HG03175 (cell line): ENCODE measurements at regions not wholly inside any gene's neighbourhood (a gene's known extent, or its start where the extent isn't known, plus 50 kb on each side); places are given as distances from the start of the nearest gene placed in this dataset.
"Not testable (repeated sequence)": the region's sequence is repeated elsewhere in the genome, so short reads cannot be mapped to it uniquely, and the experiment has no call there.

Experiments
- ATAC-seq: cut with Tn5 transposase; IDR thresholded peaks from one replicate; pipeline ENCODE4 v1.9.1; 2021; ENCODE audit warnings: mild to moderate bottlenecking, moderate library complexity; ENCODE audit not compliant: unreplicated experiment

DNA sequence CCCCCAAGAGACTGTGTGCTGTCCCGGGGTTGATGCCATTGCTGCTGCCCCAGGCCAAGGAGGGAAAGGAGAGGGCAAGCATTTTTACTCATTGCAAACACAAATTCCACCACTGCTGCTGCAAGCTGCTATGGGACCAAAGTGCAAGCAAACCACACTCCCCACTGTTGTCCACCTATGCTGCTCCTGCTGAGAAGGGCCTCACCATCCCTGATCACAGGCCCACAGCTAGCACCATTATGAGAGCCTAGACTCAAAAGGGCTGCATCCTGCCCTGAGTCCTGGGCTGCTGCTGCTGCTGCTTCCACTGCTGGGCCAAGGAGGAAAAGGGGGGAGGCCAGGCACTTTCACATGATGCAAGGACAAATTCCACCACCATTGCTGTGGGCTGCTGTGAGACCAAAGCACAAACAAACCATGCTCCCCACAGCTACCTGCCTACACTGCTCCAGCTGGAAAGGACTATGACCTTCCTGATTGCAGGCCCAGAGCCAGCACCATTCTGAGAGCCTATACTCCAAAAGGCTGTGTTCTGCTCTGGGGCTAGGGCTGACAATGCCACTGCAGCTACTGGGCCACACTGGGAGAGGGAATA lies 218.2 kb upstream of the ZCCHC13 start:
- ATAC-seq = no peak

DNA sequence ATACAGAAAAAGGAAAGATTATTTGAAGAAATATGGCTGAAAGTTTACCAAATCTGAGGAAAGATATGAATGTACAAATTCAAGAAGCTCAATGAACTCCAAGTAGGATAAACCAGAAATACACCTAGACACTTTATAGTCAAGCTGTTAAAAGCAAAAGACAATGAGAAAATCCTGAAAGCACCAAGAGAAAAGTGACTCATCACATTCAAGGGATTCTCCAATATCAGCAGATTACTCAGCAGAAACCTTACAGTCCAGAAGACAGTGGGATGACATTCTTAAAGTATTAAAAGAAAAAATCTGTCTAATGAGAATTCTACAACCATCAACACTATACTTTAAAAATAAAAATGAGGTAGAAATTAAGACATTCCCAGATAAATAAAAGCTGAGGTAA lies 223.8 kb upstream of the ZCCHC13 start:
- no peak for ATAC-seq

- no peak for ATAC-seq
These were observed 213.4 kb upstream of the XIST start for GRCh38 chrX:74065831-74066390.

GRCh38 chrX:74063426-74064155 lies 211.1 kb upstream of the XIST start:
- no peak for ATAC-seq

DNA sequence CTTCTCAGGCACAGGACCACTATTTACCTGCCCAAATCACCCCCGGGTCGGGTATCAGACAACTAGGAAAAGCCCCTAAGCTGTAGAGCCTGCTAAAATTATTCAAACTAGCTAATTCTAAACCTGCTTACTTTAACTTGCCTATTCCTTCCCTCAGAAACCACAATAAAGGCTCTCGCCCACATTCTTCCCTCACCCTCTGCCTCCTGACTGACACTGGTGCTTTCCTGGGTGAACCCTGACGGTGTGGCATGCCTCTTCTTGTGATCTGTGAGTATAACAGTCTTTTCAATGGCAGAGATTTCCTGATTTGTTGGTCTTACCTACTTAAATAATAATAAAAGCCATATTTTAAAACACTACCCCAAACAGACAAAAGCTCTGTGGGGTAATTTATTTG lies 209.4 kb upstream of the XIST start:
- no peak for ATAC-seq

DNA sequence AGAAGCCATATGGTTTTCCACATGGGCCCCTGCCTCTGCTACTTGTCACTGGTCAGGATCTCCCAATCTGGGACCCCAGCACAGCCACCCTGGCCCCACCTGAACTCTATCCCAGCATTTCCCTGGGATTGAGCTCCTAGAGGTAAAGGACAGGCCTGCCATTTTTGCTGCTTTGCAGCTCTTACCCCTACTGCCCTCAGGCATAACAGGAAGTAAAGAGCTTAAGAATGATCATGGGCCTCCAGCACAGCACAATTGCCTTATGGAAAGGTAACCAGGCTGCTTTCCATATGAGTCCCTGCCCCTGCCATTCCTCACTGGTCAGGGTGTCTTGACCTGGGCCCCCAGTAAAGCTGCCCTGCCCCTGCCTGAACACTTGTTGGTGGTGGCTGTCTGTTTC lies 196.6 kb upstream of the XIST start:
- no peak for ATAC-seq

DNA sequence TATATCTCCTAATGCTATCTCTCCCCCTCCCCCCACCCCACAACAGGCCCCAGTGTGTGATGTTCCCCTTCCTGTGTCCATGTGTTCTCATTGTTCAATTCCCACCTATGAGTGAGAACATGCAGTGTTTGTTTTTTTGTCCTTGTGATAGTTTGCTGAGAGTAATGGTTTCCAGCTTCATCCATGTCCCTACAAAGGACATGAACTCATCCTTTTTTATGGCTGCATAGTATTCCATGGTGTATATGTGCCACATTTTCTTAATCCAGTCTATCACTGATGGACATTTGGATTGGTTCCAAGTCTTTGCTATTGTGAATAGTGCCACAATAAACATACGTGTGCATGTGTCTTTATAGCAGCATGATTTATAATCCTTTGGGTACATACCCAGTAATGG lies 181.6 kb upstream of the XIST start:
- not testable (repeated sequence) for ATAC-seq

DNA sequence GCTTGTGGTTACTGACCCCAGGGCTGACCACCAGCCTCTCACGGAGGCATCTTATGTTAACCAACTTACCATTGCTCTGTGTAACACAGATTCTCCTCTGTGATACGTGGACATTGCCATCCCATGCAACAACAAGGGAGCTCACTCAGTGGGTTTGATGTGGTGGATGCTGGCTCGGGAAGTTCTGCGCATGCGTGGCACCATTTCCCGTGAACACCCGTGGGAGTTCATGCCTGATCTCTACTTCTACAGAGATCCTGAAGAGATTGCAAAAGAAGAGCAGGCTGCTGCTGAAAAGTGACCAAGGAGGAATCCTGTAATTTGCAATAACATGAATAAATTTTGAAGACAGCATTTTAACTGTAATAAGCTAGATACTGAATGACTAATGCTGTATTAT lies 179.0 kb upstream of the XIST start:
- ATAC-seq = not testable (repeated sequence)

- ATAC-seq = not testable (repeated sequence)
These were observed 178.3 kb upstream of the XIST start for GRCh38 chrX:74030766-74031165.

- ATAC-seq = not testable (repeated sequence)
These were observed 172.6 kb upstream of the XIST start for GRCh38 chrX:74025145-74025544.

- ATAC-seq = no peak
These were observed 170.7 kb upstream of the XIST start for GRCh38 chrX:74023203-74023602.

DNA sequence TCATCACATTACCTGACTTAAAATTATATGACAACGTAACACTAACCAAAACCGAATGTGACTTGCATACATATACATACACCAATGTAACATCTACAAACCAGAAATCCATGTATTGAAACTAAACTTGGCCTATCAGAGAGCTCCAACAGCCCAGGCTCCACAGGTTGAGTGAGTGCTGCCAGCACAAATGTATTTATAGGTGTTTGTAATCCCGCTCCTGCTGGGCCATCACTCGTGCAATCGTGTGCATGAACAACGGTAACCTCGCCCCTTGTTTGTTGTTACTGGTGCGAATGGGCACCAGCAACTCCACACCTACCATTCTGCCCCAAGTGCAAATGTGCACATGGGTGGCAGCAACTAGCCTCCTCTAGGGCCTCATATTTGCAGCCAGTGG lies 165.7 kb upstream of the XIST start:
- no peak for ATAC-seq

GRCh38 chrX:74015379-74016019 lies 163.0 kb upstream of the XIST start:
- ATAC-seq = peak; percentile 83

DNA sequence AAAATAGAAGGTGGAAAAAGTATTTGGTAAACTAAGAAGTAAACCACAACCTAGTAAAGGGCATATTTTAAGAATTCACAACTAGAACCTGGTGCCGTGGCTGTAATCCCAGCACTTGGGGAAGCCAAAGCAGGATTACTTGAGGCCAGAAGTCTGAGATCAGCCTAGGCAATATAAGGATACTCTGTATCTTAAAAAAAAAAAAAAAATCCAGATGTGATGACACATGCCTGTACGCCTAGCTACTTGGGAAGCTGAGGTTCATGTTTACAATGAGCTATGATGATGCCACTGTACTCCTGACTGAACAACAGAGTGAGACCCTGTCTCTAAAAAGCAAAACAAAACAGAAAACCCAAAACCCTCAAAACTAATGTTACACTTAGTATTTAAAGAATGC lies 156.5 kb upstream of the XIST start:
- ATAC-seq = no peak

DNA sequence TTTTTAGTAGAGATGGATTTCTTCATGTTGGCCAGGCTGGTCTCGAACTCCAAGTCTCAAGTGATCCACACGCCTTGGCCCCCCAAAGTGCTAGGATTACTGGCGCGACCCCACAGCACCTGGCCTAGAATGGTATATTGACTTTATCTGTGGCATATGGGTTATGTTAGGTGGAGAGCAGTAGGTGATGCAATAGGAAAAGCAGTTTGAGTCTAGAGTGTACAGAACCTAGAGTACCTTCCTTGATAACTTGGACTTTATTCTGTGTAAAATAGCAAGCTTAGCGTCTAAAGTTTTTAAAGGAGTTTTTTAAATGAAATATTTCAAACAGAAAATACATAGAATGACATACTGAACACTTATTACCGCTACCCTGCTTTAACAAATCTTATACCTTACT lies 139.5 kb upstream of the XIST start:
- ATAC-seq = no peak

DNA sequence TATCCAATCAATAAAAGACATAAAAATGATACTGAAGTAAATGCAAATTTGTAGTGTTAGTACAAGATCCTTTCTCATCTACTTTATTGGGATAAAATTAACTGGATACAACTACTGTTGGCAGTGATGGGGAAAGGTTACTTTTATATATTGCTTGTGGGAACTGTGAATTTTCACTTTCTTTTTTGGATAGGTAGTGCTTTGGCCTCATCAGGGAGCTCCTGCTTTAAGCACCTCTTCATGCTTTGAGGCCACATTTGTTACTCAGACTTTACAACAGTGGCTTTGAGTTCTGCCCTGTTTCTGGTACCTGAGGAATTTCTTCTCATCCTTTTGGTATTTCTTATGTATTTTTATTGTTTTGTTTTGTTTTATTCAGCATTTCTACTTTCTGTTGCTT lies 134.7 kb upstream of the XIST start:
- no peak for ATAC-seq

GRCh38 chrX:73979551-73980131 lies 127.1 kb upstream of the XIST start:
- no peak for ATAC-seq

- ATAC-seq = peak; percentile 86
These were observed 125.1 kb upstream of the XIST start for GRCh38 chrX:73977542-73978169.

DNA sequence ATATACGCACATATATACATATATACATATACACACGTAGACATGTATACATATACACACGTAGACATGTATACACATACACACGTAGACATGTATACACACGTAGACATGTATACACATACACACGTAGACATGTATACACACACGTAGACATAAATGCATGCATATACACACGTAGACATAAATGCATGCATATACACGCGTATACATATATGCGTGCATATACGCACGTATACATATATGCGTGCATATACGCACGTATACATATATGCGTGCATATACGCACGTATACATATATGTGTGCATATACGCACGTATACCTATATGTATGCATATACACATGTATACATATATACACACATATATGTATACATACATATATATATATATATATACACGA lies 114.9 kb upstream of the XIST start:
- not testable (repeated sequence) for ATAC-seq

- ATAC-seq = no peak
These were observed 113.3 kb upstream of the XIST start for GRCh38 chrX:73965833-73966232.

GRCh38 chrX:73964579-73964978 lies 112.1 kb upstream of the XIST start:
- ATAC-seq = no peak
